Breast epithelium (tissue), 3 donors: ENCODE measurements at regions not wholly inside any gene's neighbourhood (a gene's known extent, or its start where the extent isn't known, plus 50 kb on each side); places are given as distances from the start of the nearest gene placed in this dataset.
"Not testable (repeated sequence)": the region's sequence is repeated elsewhere in the genome, so short reads cannot be mapped to it uniquely, and the experiment has no call there.

Experiments used
- POLR2AphosphoS5 ChIP-seq, 3 donors: sonication (generic); formaldehyde crosslinking; IDR thresholded peaks; one replicate each; pipeline ENCODE4 v1.6.1; 2017; ENCODE audit warnings: antibody characterized with exemption in 3 of 3
- TF ChIP-seq, protein P1 (sequence below), 3 donors: fragments of 450-650 bp; IDR thresholded peaks; one replicate each; pipeline ENCODE4 v1.5.1; 2016 to 2017; ENCODE audit warnings: antibody characterized with exemption in 3 of 3, mild to moderate bottlenecking in 3 of 3, moderate library complexity in 3 of 3

DNA sequence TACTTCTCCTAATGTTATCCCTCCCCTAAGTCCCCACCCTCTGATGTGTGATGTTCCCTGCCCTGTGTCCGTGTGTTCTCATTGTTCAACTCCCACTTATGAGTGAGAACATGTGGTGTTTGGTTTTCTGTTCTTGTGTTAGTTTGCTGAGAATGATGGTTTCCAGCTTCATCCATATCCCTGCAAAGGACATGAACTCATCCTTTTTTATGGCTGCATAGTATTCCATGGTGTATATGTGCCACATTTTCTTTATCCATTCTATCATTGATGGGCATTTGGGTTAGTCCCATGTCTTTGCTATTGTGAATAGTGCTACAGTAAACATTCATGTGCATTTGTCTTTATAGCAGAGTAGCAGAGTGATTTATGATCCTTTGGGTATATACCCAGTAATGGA lies 613.8 kb upstream of the KIF2B start:
- TF ChIP-seq, protein P1, sequence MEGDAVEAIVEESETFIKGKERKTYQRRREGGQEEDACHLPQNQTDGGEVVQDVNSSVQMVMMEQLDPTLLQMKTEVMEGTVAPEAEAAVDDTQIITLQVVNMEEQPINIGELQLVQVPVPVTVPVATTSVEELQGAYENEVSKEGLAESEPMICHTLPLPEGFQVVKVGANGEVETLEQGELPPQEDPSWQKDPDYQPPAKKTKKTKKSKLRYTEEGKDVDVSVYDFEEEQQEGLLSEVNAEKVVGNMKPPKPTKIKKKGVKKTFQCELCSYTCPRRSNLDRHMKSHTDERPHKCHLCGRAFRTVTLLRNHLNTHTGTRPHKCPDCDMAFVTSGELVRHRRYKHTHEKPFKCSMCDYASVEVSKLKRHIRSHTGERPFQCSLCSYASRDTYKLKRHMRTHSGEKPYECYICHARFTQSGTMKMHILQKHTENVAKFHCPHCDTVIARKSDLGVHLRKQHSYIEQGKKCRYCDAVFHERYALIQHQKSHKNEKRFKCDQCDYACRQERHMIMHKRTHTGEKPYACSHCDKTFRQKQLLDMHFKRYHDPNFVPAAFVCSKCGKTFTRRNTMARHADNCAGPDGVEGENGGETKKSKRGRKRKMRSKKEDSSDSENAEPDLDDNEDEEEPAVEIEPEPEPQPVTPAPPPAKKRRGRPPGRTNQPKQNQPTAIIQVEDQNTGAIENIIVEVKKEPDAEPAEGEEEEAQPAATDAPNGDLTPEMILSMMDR (IDR thresholded peaks at IDR 0.05): not testable (repeated sequence)
- not testable (repeated sequence) for TF ChIP-seq POLR2AphosphoS5 (IDR thresholded peaks at IDR 0.05)
